ENCODE measurements at regions not wholly inside any gene's neighbourhood (a gene's known extent, or its start where the extent isn't known, plus 50 kb on each side); places are given as distances from the start of the nearest gene placed in this dataset.

GRCh38 chr13:103157016-103157415 is 90.8 kb upstream of the SLC10A2 start (continued):
- TF ChIP-seq ZNF462 (CRISPR knock-in tag; IDR thresholded peaks at IDR 0.05): no peak
- TF ChIP-seq EZH2 (IDR thresholded peaks at IDR 0.05; ENCODE audit: low read depth, unreplicated experiment): no peak
- no peak for TF ChIP-seq ETS1 (IDR thresholded peaks at IDR 0.05)
- no peak for TF ChIP-seq CREB1 (CRISPR knock-in tag; IDR thresholded peaks at IDR 0.05; ENCODE audit: low read depth)
- no peak for TF ChIP-seq POLR2AphosphoS5 (IDR thresholded peaks at IDR 0.05; ENCODE audit: low read depth)

- DNase-seq (ENCODE audit: low spot score): no peak
- H3K36me3 Mint-ChIP-seq (ENCODE audit: low read depth): no peaks in the 10 kb centered on the region
- no peak overlapping the region for H3K27ac Mint-ChIP-seq
- no peak overlapping the region for H3K4me3 ChIP-seq
- H3K4me3 Mint-ChIP-seq: no peak overlapping the region
- no peak overlapping the region for H3K27ac ChIP-seq (ENCODE audit: low read depth)
- no peaks in the 10 kb centered on the region for H3K36me3 ChIP-seq (ENCODE audit: insufficient read depth)
- peaks cover 14% of the 10 kb centered on the region for H3K4me1 ChIP-seq (ENCODE audit: insufficient read depth)
- H3K9me2 ChIP-seq (ENCODE audit: insufficient read depth): peaks cover 10% of the 10 kb centered on the region
- no peaks in the 10 kb centered on the region for H3K27me3 ChIP-seq (ENCODE audit: insufficient read depth)
- no peaks in the 10 kb centered on the region for H3K9me3 Mint-ChIP-seq
- H3K79me2 ChIP-seq (replicated peaks; ENCODE audit: insufficient read depth): no peaks in the 10 kb centered on the region
- H2AFZ ChIP-seq: no peak overlapping the region
- no peak for ATAC-seq
- peaks cover 9% of the 10 kb centered on the region; the same call in 2 of the 3 replicates for H3K4me1 Mint-ChIP-seq
- no peaks in the 10 kb centered on the region for H3F3A ChIP-seq (replicated peaks; ENCODE audit: low read depth)
- no peaks in the 10 kb centered on the region for H4K20me1 ChIP-seq (replicated peaks; ENCODE audit: insufficient read depth)
- no peak overlapping the region for H3K4me2 ChIP-seq
- H3K27me3 Mint-ChIP-seq (ENCODE audit: insufficient read depth, low read depth, poor library complexity): no peaks in the 10 kb centered on the region
- TF ChIP-seq ZNF462 (CRISPR knock-in tag; IDR thresholded peaks at IDR 0.05) (no peak), CREB1 (CRISPR knock-in tag; IDR thresholded peaks at IDR 0.05; ENCODE audit: low read depth) (no peak), EZH2phosphoT487 (IDR thresholded peaks at IDR 0.05; ENCODE audit: unreplicated experiment) (no peak)
Measured at GRCh38 chr13:103156346-103156998, 90.3 kb upstream of the SLC10A2 start.

Data from GM23338 (cell line).